Tibial artery (tissue), 4 donors: ENCODE measurements at regions not wholly inside any gene's neighbourhood (a gene's known extent, or its start where the extent isn't known, plus 50 kb on each side); places are given as distances from the start of the nearest gene placed in this dataset.

Source experiments
- DNase-seq, 2 donors: peaks; one replicate each; pipeline ENCODE4 v3.0.0-alpha.2; 2019
- H3K27ac ChIP-seq, 2 donors: fragments of 200-600 bp; sonication (generic) in 1 of 2; 1 replicate in 1 of 2; 2 replicates in 1 of 2; pipeline ENCODE4 v1.5.1; 2018 to 2019; ENCODE audit warnings: mild to moderate bottlenecking in 1 of 2
- H3K27me3 ChIP-seq, 2 donors: fragments of 200-600 bp; sonication (generic) in 1 of 2; one replicate each; pipeline versions ENCODE4 v1.5.1 to v1.6.0; 2016 to 2019
- H3K36me3 ChIP-seq, 3 donors: fragments of 200-600 bp; sonication (generic) in 2 of 3; one replicate each; pipeline ENCODE4 v1.5.1; 2016 to 2019; ENCODE audit warnings: mild to moderate bottlenecking in 2 of 3
- H3K4me1 ChIP-seq, 4 donors: fragments of 200-600 bp; sonication (generic) in 2 of 4; 1 replicate in 3 of 4; 2 replicates in 1 of 4; pipeline ENCODE4 v1.5.1; 2016 to 2019
- H3K4me3 ChIP-seq, 2 donors: fragments of 200-600 bp; sonication (generic) in 1 of 2; 1 replicate in 1 of 2; 2 replicates in 1 of 2; pipeline ENCODE4 v1.5.1; 2018 to 2019; ENCODE audit warnings: mild to moderate bottlenecking in 2 of 2
- H3K9me3 ChIP-seq, 3 donors: fragments of 200-600 bp; sonication (generic) in 1 of 3; one replicate each; pipeline ENCODE4 v1.5.1; 2016 to 2019
- CTCF ChIP-seq, 2 experiments: fragments of 200-600 bp in 1 of 2; fragments of 450-650 bp in 1 of 2; IDR thresholded peaks; one replicate each; pipeline ENCODE4 v1.5.1; 2017 to 2019; ENCODE audit warnings: antibody characterized with exemption in 2 of 2, mild to moderate bottlenecking in 1 of 2, moderate library complexity in 1 of 2
- intact Hi-C: fragments of 100-400 bp; cut with DNase I; formaldehyde crosslinking; loops from one replicate; pipeline ENCODE4 v1.15.0; 2023; ENCODE audit warnings: low total_unique reads

DNA sequence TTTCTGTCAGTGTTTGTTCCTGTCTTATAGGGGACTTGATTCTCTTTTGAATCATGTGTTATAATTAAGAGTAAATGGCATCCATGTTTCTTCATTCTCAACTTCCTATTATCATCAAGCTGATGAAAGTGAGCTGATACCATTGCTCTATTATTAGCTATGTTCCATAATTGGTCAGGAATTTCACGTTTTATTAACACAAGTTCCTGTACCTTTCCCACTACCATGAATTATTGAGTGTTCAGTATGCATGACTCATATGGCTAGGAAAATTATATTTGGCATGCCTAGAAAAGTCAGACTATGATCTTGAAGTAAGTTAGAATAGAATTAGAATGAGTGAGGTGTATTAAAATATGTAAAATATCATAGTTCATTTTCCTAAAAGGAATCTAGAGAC, 278.9 kb upstream of the LRRC3B start:
- H3K9me3 ChIP-seq = no peaks in the 10 kb centered on the region
- H3K4me1 ChIP-seq = no peaks in the 10 kb centered on the region
- TF ChIP-seq CTCF (IDR thresholded peaks at IDR 0.05) = no peak
- no peak overlapping the region for H3K27ac ChIP-seq
- no peaks in the 10 kb centered on the region for H3K27me3 ChIP-seq
- H3K36me3 ChIP-seq = no peaks in the 10 kb centered on the region
- intact Hi-C loops = no loop called here
- DNase-seq = no peak
- H3K4me3 ChIP-seq = no peak overlapping the region

GRCh38 chr3:26345613-26346012, 277.0 kb upstream of the LRRC3B start:
- no peak overlapping the region for H3K27ac ChIP-seq
- no peaks in the 10 kb centered on the region for H3K9me3 ChIP-seq
- H3K27me3 ChIP-seq = no peaks in the 10 kb centered on the region
- TF ChIP-seq CTCF (IDR thresholded peaks at IDR 0.05) = no peak
- intact Hi-C loops = no loop called here
- no peak overlapping the region for H3K4me3 ChIP-seq
- no peak for DNase-seq
- H3K4me1 ChIP-seq = no peaks in the 10 kb centered on the region
- H3K36me3 ChIP-seq = no peaks in the 10 kb centered on the region

DNA sequence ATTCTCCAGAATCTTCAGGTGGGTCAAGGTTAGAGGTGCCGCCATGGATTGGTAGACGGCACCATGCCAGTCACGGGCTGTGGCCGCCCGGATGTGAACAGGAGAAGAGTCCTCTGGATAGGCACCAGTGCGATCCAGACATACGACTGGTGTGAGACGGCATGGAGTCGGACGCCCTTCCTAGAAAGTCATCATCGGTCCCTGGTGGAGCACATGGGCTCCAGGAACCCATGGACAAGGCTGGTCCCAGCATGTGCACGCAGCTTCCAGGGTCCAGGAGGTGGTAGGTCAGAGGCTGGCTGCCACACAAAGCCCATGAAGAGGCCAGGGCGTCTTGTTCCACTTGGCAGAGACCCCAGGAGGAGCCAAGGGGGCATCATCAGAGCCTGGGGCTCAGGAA, 276.1 kb upstream of the LRRC3B start:
- intact Hi-C loops = no loop called here
- no peak for TF ChIP-seq CTCF (IDR thresholded peaks at IDR 0.05)
- Histone ChIP-seq H3K27me3 (no peaks in the 10 kb centered on the region), H3K4me3 (no peak overlapping the region), H3K36me3 (no peaks in the 10 kb centered on the region), H3K27ac (no peak overlapping the region), H3K9me3 (peaks cover 0 to 2% (median 0%) of the 10 kb centered on the region in 3 donors), H3K4me1 (no peaks in the 10 kb centered on the region)
- DNase-seq = no peak

GRCh38 chr3:26347150-26347549, 275.4 kb upstream of the LRRC3B start:
- no peak overlapping the region for H3K27ac ChIP-seq
- intact Hi-C loops = no loop called here
- no peak overlapping the region for H3K4me3 ChIP-seq
- DNase-seq = no peak
- H3K36me3 ChIP-seq = no peaks in the 10 kb centered on the region
- peaks cover 0 to 2% (median 0%) of the 10 kb centered on the region in 3 donors for H3K9me3 ChIP-seq
- H3K27me3 ChIP-seq = no peaks in the 10 kb centered on the region
- TF ChIP-seq CTCF (IDR thresholded peaks at IDR 0.05) = no peak
- no peaks in the 10 kb centered on the region for H3K4me1 ChIP-seq

- no peaks in the 10 kb centered on the region for H3K36me3 ChIP-seq
- intact Hi-C loops = no loop called here
- H3K27me3 ChIP-seq = no peaks in the 10 kb centered on the region
- no peaks in the 10 kb centered on the region for H3K4me1 ChIP-seq
- TF ChIP-seq CTCF (IDR thresholded peaks at IDR 0.05) = no peak
- peaks cover 0 to 2% (median 0%) of the 10 kb centered on the region in 3 donors for H3K9me3 ChIP-seq
- H3K4me3 ChIP-seq = no peak overlapping the region
- no peak for DNase-seq
- no peak overlapping the region for H3K27ac ChIP-seq
Measured at GRCh38 chr3:26350853-26351252, 271.7 kb upstream of the LRRC3B start.

DNA sequence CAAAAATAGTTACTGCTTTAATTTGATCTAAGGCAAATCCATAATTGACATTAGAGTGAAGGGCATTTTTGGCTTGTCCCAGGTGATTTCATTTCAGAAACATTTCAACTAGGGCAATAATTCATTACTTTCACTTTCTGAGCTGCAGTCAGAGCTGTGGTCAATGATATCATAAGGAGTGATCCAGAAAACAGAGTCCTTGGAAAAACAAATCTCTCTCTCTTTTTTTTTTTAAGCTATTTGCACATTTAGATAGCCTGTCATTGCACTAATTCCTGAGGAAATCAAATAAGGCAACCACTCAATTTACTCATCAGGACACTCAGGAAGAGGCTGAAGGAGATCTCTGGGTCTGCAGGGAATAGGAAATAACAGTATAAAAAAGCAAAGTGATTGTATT, 269.5 kb upstream of the LRRC3B start:
- intact Hi-C loops = no loop called here
- DNase-seq = no peak
- no peak for TF ChIP-seq CTCF (IDR thresholded peaks at IDR 0.05)
- H3K4me1 ChIP-seq = no peaks in the 10 kb centered on the region
- no peaks in the 10 kb centered on the region for H3K36me3 ChIP-seq
- H3K27me3 ChIP-seq = no peaks in the 10 kb centered on the region
- no peak overlapping the region for H3K27ac ChIP-seq
- no peak overlapping the region for H3K4me3 ChIP-seq
- peaks cover 0 to 2% (median 0%) of the 10 kb centered on the region in 3 donors for H3K9me3 ChIP-seq
